SK-N-SH (cell line): ENCODE measurements at regions not wholly inside any gene's neighbourhood (a gene's known extent, or its start where the extent isn't known, plus 50 kb on each side); places are given as distances from the start of the nearest gene placed in this dataset.

ENCODE experiments used
- CTCF ChIA-PET: fragments of 300-600, 350-600 bp; formaldehyde crosslinking; extraction: SDS; loops from one replicate; lab custom pipeline; 2021; lab: Yijun Ruan, JAX
- POLR2A ChIA-PET: fragments of 350-600 bp; sonication (Branson Sonifier 250); formaldehyde crosslinking; extraction: SDS; loops from one replicate; lab custom pipeline; 2020; ENCODE audit warnings: antibody characterized with exemption, inconsistent platforms; lab: Yijun Ruan, JAX
- DNase-seq: peaks from one replicate; pipeline ENCODE4 v3.0.0; 2012
- H2AFZ ChIP-seq: fragments of 200-600 bp; sonication (generic); 2 replicates; pipeline ENCODE4 v1.8.1; 2016; ENCODE audit warnings: antibody characterized with exemption, mild to moderate bottlenecking, low read depth
- H3F3A ChIP-seq: fragments of 200-600 bp; sonication (generic); replicated peaks from 2 replicates; pipeline ENCODE3; 2016; ENCODE audit warnings: antibody characterized with exemption, mild to moderate bottlenecking; ENCODE audit not compliant: insufficient read depth
- H3K27ac ChIP-seq, 2 experiments: fragments of 200-500 bp in 1 of 2; fragments of 200-600 bp in 1 of 2; sonication (Bioruptor generic) in 1 of 2; sonication (generic), shearing (Covaris generic) in 1 of 2; 2 replicates each; pipeline versions ENCODE4 v1.5.1 to v1.6.1; 2014 to 2016; ENCODE audit warnings: low read depth in 2 of 2, inconsistent platforms in 1 of 2, low read length in 1 of 2, mild to moderate bottlenecking in 1 of 2, mixed read lengths in 1 of 2
- H3K27me3 ChIP-seq: fragments of 200-600 bp; sonication (generic), shearing (Covaris generic); 2 replicates; pipeline ENCODE4 v1.6.1; 2016; ENCODE audit warnings: mixed run types; ENCODE audit not compliant: insufficient read depth
- H3K36me3 ChIP-seq, 2 experiments: fragments of 200-500 bp in 1 of 2; fragments of 200-600 bp in 1 of 2; sonication (Bioruptor generic) in 1 of 2; sonication (generic) in 1 of 2; replicated peaks in 1 of 2; 2 replicates each; pipeline versions ENCODE3 to v1.5.1; 2014 to 2016; ENCODE audit warnings: low read length in 1 of 2, mild to moderate bottlenecking in 1 of 2; ENCODE audit not compliant: insufficient read depth in 2 of 2, control insufficient read depth in 1 of 2
- H3K4me1 ChIP-seq, 2 experiments: fragments of 200-500 bp in 1 of 2; fragments of 200-600 bp in 1 of 2; sonication (Bioruptor generic) in 1 of 2; sonication (generic), shearing (Covaris generic) in 1 of 2; 2 replicates each; pipeline versions ENCODE4 v1.5.1 to v1.6.1; 2014 to 2016; ENCODE audit warnings: low read depth in 1 of 2, low read length in 1 of 2, mixed run types in 1 of 2; ENCODE audit not compliant: insufficient read depth in 2 of 2, control insufficient read depth in 1 of 2
- H3K4me2 ChIP-seq: fragments of 200-600 bp; sonication (generic), shearing (Covaris generic); 2 replicates; pipeline ENCODE4 v1.6.1; 2017; ENCODE audit warnings: mixed run types
- H3K4me3 ChIP-seq, 2 experiments: fragments of 200-500 bp in 1 of 2; fragments of 200-600 bp in 1 of 2; sonication (Bioruptor generic) in 1 of 2; sonication (generic), shearing (Covaris generic) in 1 of 2; 2 replicates each; pipeline versions ENCODE4 v1.5.1 to v1.8.1; 2014 to 2016; ENCODE audit warnings: low read depth in 2 of 2, inconsistent platforms in 1 of 2, low read length in 1 of 2, mild to moderate bottlenecking in 1 of 2, mixed read lengths in 1 of 2, moderate library complexity in 1 of 2
- H3K79me2 ChIP-seq: fragments of 200-600 bp; sonication (generic); 2 replicates; pipeline ENCODE4 v1.8.1; 2017; ENCODE audit warnings: mild to moderate bottlenecking; ENCODE audit not compliant: insufficient read depth
- H3K9ac ChIP-seq: fragments of 200-600 bp; sonication (generic); 2 replicates; pipeline ENCODE4 v1.6.1; 2017; ENCODE audit warnings: mixed run types
- H3K9me2 ChIP-seq: fragments of 200-600 bp; sonication (generic); 2 replicates; pipeline ENCODE4 v1.6.1; 2017; ENCODE audit warnings: mixed run types
- H3K9me3 ChIP-seq: fragments of 200-600 bp; sonication (generic); 2 replicates; pipeline ENCODE4 v1.6.1; 2017; ENCODE audit warnings: mixed run types, mild to moderate bottlenecking, moderate library complexity
- H4K20me1 ChIP-seq: fragments of 200-600 bp; sonication (generic); 2 replicates; pipeline ENCODE4 v1.6.1; 2017; ENCODE audit warnings: mild to moderate bottlenecking, mixed run types; ENCODE audit not compliant: insufficient read depth
- CHD2 ChIP-seq: fragments of 150-350 bp; IDR thresholded peaks from 2 replicates; pipeline ENCODE4 v1.6.1; 2018; ENCODE audit warnings: low read length; ENCODE audit not compliant: partially characterized antibody
- CTCF ChIP-seq: fragments of 200-600 bp; sonication (generic); IDR thresholded peaks from 2 replicates; pipeline ENCODE4 v1.6.1; 2017; ENCODE audit warnings: antibody characterized with exemption, mild to moderate bottlenecking, moderate library complexity
- ELF1 ChIP-seq: IDR thresholded peaks from 2 replicates; pipeline ENCODE4 v1.4.0; 2012
- EP300 ChIP-seq, 2 experiments: IDR thresholded peaks; 2 replicates each; pipeline versions ENCODE4 v1.4.0 to v1.6.1; 2012; ENCODE audit warnings: borderline replicate concordance in 1 of 2, low read depth in 1 of 2, low read length in 1 of 2
- EZH2phosphoT487 ChIP-seq: fragments of 200-600 bp; sonication (generic); IDR thresholded peaks from 2 replicates; pipeline ENCODE4 v1.6.1; 2017; ENCODE audit warnings: low read depth, mixed run types, mild to moderate bottlenecking, antibody characterized with exemption, moderate library complexity, borderline replicate concordance
- FOSL2 ChIP-seq: IDR thresholded peaks from 2 replicates; pipeline ENCODE4 v1.4.0; 2012; ENCODE audit warnings: low read depth, mild to moderate bottlenecking, moderate library complexity, borderline replicate concordance
- FOXJ3 ChIP-seq: sonication (generic); formaldehyde crosslinking; IDR thresholded peaks from 2 replicates; pipeline ENCODE4 v1.5.1; 2020; ENCODE audit warnings: mild to moderate bottlenecking, missing genetic modification reagents
- FOXM1 ChIP-seq: IDR thresholded peaks from 2 replicates; pipeline ENCODE4 v1.4.0; 2012; ENCODE audit warnings: low read depth, mild to moderate bottlenecking
- GATA2 ChIP-seq: sonication (generic); formaldehyde crosslinking; IDR thresholded peaks from 2 replicates; pipeline ENCODE4 v1.5.0; 2020; ENCODE audit warnings: mild to moderate bottlenecking, missing genetic modification reagents
- MAX ChIP-seq: IDR thresholded peaks from 2 replicates; pipeline ENCODE4 v1.4.0; 2012; ENCODE audit warnings: low read depth
- MEF2A ChIP-seq: IDR thresholded peaks from 2 replicates; pipeline ENCODE4 v1.4.0; 2012; ENCODE audit warnings: low read depth, borderline replicate concordance
- NFIC ChIP-seq: IDR thresholded peaks from 2 replicates; pipeline ENCODE4 v1.4.0; 2012; ENCODE audit warnings: borderline replicate concordance
- NRF1 ChIP-seq: IDR thresholded peaks from 2 replicates; pipeline ENCODE4 v1.6.1; 2012; ENCODE audit warnings: low read depth, mild to moderate bottlenecking, low read length
- POLR2AphosphoS5 ChIP-seq: IDR thresholded peaks from 2 replicates; pipeline ENCODE4 v1.6.1; 2012; ENCODE audit warnings: low read depth, low read length
- RAD21 ChIP-seq: IDR thresholded peaks from 2 replicates; pipeline ENCODE4 v1.6.1; 2012; ENCODE audit warnings: mild to moderate bottlenecking, low read length
- RCOR1 ChIP-seq: fragments of 150-350 bp; IDR thresholded peaks from 2 replicates; pipeline ENCODE4 v1.6.1; 2017; ENCODE audit warnings: antibody characterized with exemption, low read length
- REST ChIP-seq: IDR thresholded peaks from 2 replicates; pipeline ENCODE4 v1.6.1; 2012; ENCODE audit warnings: mild to moderate bottlenecking, low read depth, low read length, moderate library complexity
- RFX5 ChIP-seq: IDR thresholded peaks from 2 replicates; pipeline ENCODE4 v1.6.1; 2012; ENCODE audit warnings: mild to moderate bottlenecking, improper control_type of control experiment, low read length
- RXRA ChIP-seq: IDR thresholded peaks from 2 replicates; pipeline ENCODE4 v1.4.0; 2012; ENCODE audit warnings: low read depth, mild to moderate bottlenecking, borderline replicate concordance
- SMC3 ChIP-seq: IDR thresholded peaks from 2 replicates; pipeline ENCODE4 v1.6.1; 2012; ENCODE audit warnings: low read depth, low read length, improper control_type of control experiment
- TCF12 ChIP-seq: IDR thresholded peaks from 2 replicates; pipeline ENCODE4 v1.4.0; 2012
- WGBS: methylation state at CpG from one replicate; pipeline ENCODE4 v1.1.6; 2017; ENCODE audit warnings: low lambda C conversion rate; 5-methylcytosine and 5-hydroxymethylcytosine counted together
- TF ChIP-seq, protein P1 (sequence below): IDR thresholded peaks from 2 replicates; pipeline ENCODE4 v1.4.0; 2012; ENCODE audit warnings: low read depth, borderline replicate concordance

DNA sequence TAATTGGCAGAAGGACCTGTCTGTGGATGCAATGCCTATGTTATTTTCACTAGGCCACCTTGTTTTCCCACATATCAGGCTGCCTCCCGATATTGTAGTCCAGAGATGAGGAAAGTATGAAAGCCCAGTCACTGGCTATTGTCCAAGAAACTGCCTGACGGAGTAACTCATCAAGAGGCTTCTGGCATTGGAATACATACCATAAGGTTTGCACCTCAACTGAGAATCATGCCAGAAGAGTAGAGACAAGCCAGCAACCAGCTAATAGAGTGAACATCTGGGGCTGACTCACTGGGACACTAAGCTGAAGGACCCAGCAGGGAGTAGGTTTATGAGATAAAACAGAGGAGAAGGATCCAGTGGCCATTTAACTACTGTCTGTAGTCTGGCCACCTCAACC is 137.2 kb upstream of the FST start (continued):
- peak; percentile 99 for TF ChIP-seq TCF12
- TF ChIP-seq EP300 (IDR thresholded peaks at IDR 0.05; ENCODE audit: borderline replicate concordance in 1 of 2, low read depth in 1 of 2, low read length in 1 of 2) = peak; percentile 73 to 95
- 0 out of 2 replicates have a peak, but pooled peaks have one; percentile 1 for TF ChIP-seq SMC3
- TF ChIP-seq FOXJ3 (CRISPR knock-in tag) = no peak
- TF ChIP-seq, protein P1, sequence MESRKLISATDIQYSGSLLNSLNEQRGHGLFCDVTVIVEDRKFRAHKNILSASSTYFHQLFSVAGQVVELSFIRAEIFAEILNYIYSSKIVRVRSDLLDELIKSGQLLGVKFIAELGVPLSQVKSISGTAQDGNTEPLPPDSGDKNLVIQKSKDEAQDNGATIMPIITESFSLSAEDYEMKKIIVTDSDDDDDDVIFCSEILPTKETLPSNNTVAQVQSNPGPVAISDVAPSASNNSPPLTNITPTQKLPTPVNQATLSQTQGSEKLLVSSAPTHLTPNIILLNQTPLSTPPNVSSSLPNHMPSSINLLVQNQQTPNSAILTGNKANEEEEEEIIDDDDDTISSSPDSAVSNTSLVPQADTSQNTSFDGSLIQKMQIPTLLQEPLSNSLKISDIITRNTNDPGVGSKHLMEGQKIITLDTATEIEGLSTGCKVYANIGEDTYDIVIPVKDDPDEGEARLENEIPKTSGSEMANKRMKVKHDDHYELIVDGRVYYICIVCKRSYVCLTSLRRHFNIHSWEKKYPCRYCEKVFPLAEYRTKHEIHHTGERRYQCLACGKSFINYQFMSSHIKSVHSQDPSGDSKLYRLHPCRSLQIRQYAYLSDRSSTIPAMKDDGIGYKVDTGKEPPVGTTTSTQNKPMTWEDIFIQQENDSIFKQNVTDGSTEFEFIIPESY = peak; percentile 60; the same call in 1 of the 2 replicates
- peak; percentile 72; the same call in 1 of the 2 replicates for TF ChIP-seq RXRA
- TF ChIP-seq NFIC = peak; percentile 100
- TF ChIP-seq EZH2phosphoT487 = no peak
- TF ChIP-seq ELF1 = peak; percentile 40; the same call in 1 of the 2 replicates
- TF ChIP-seq MEF2A = peak; percentile 65; the same call in 1 of the 2 replicates
- no peak for TF ChIP-seq CTCF
- peak; percentile 95 for TF ChIP-seq FOSL2
- peak; percentile 32; the same call in 1 of the 2 replicates for TF ChIP-seq RCOR1
- TF ChIP-seq NRF1 = no peak
- peak; percentile 94 for TF ChIP-seq POLR2AphosphoS5
- no peak for TF ChIP-seq CHD2
- peak; percentile 75; the same call in 1 of the 2 replicates for TF ChIP-seq FOXM1

DNA sequence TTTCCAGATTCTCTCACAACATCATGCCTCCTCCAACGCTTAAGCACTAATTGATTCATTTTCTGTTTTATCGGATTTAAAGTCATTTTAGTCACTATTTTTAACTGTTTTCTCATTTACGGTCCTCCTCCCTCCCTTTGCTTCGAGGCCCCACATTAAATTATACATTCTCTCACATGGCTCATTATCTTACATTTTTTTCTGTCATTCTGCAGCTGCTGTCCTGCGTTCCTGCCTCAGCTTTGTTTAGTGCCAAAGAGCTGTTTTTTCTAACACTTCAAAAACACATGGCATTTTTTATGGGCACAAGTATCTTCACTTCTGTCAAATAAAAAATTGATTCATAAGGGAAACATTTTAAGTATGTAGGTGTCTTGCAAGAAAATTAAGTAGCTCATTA is 130.1 kb upstream of the FST start:
- WGBS = 41% methylated on average over 5 of the region's 5 CpGs
- TF ChIP-seq FOXM1 = no peak
- TF ChIP-seq GATA2 (CRISPR knock-in tag) = no peak
- TF ChIP-seq, protein P1 = no peak
- TF ChIP-seq NRF1 = no peak
- no peak for TF ChIP-seq POLR2AphosphoS5
- TF ChIP-seq MEF2A = no peak
- no peak for TF ChIP-seq RXRA
- no peak for TF ChIP-seq RAD21
- TF ChIP-seq REST = no peak
- TF ChIP-seq EP300 (IDR thresholded peaks at IDR 0.05; ENCODE audit: borderline replicate concordance in 1 of 2, low read depth in 1 of 2, low read length in 1 of 2) = no peak
- 0 out of 2 replicates have a peak, but pooled peaks have one; percentile 28 for TF ChIP-seq MAX
- TF ChIP-seq RFX5 = no peak
- no peak for TF ChIP-seq CHD2
- TF ChIP-seq TCF12 = peak; percentile 30; the same call in 1 of the 2 replicates

More for the DNA sequence above, 130.1 kb upstream of the FST start:
- Histone ChIP-seq H3K27ac (no peak overlapping the region; a peak in 1 of 4 replicates), H3K4me2 (no peak overlapping the region), H3K9me3 (no peaks in the 10 kb centered on the region), H3K4me1 (peaks cover 0 to 14% of the 10 kb centered on the region in 2 experiments; a peak in 2 of 4 replicates), H3K79me2 (no peaks in the 10 kb centered on the region), H3K9ac (no peak overlapping the region), H4K20me1 (no peaks in the 10 kb centered on the region), H3K27me3 (no peaks in the 10 kb centered on the region), H3K9me2 (no peaks in the 10 kb centered on the region), H3K36me3 (no peaks in the 10 kb centered on the region), H2AFZ (peak overlapping the region; percentile 32), H3F3A (peaks cover 9% of the 10 kb centered on the region), H3K4me3 (no peak overlapping the region)
- DNase-seq = no peak
- POLR2A ChIA-PET = no interaction called here
- CTCF ChIA-PET = no interaction called here
